ENCODE measurements at regions not wholly inside any gene's neighbourhood (a gene's known extent, or its start where the extent isn't known, plus 50 kb on each side); places are given as distances from the start of the nearest gene placed in this dataset.

DNA sequence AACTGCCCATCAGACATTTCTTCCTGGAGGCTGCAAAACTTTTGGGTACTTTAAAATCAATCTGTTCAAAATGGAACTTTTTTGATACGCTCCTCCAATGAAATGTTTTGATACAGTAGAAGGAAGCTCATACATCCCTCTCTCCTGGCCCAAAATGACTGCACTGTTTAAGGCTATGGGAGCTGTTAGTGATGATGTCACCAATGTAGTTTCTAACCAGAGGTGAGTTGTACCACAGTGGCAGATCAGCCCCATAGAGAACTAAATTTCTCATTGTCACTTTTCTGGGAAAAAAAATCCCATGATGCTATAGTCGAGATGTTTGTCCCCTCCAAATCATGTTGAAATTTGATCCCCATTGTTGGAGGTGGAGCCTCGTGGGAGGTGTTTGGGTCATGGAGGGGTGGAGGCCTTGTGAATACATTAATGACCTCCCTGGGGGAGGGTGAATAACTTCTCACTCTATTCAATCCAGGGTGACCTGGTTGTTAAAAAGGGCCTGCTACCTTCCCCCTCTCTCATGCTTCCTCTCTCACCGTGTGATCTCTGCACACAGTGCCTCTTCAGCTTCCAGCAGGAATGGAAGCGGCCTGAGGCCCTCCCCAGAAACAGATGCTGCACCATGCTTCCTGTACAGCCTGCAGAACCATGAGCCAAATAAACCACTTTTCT is 117.4 kb upstream of the NPAS2 start:
- no peaks in the 10 kb centered on the region for H3K36me3 Mint-ChIP-seq
- peaks cover 19% of the 10 kb centered on the region for H3K27me3 Mint-ChIP-seq
- H3K27ac Mint-ChIP-seq, result no peak overlapping the region
- TF ChIP-seq, protein P1, sequence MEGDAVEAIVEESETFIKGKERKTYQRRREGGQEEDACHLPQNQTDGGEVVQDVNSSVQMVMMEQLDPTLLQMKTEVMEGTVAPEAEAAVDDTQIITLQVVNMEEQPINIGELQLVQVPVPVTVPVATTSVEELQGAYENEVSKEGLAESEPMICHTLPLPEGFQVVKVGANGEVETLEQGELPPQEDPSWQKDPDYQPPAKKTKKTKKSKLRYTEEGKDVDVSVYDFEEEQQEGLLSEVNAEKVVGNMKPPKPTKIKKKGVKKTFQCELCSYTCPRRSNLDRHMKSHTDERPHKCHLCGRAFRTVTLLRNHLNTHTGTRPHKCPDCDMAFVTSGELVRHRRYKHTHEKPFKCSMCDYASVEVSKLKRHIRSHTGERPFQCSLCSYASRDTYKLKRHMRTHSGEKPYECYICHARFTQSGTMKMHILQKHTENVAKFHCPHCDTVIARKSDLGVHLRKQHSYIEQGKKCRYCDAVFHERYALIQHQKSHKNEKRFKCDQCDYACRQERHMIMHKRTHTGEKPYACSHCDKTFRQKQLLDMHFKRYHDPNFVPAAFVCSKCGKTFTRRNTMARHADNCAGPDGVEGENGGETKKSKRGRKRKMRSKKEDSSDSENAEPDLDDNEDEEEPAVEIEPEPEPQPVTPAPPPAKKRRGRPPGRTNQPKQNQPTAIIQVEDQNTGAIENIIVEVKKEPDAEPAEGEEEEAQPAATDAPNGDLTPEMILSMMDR (conservative IDR thresholded peaks at IDR 0.05), result no peak
- no peak overlapping the region for H3K4me3 Mint-ChIP-seq
- DNase-seq (ENCODE audit: extremely low spot score, unreplicated experiment), result no peak
- no peaks in the 10 kb centered on the region for H3K4me1 Mint-ChIP-seq (ENCODE audit: unreplicated experiment)
- peaks cover 6% of the 10 kb centered on the region for H3K9me3 Mint-ChIP-seq

DNA sequence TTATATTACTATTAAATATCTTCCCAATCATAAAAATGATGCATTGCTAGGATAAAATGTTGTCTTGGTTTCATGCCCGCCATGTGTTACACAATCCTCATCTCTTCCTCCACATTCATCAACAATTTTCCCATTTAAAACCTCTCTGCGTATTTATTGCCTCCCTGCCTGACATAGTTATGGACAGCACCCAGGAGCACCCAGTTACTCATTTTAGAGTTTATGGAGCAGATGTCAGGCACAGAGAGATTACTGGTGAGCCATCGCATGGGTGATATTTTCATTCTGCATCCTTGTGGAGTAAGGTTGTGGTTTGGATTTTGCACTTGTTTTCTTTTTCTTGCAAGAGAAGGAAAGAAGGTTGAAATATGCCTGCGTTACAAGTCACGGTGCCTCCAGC is 116.7 kb upstream of the NPAS2 start:
- H3K9me3 Mint-ChIP-seq, result peaks cover 6% of the 10 kb centered on the region
- peaks cover 19% of the 10 kb centered on the region for H3K27me3 Mint-ChIP-seq
- DNase-seq (ENCODE audit: extremely low spot score, unreplicated experiment), result no peak

DNA sequence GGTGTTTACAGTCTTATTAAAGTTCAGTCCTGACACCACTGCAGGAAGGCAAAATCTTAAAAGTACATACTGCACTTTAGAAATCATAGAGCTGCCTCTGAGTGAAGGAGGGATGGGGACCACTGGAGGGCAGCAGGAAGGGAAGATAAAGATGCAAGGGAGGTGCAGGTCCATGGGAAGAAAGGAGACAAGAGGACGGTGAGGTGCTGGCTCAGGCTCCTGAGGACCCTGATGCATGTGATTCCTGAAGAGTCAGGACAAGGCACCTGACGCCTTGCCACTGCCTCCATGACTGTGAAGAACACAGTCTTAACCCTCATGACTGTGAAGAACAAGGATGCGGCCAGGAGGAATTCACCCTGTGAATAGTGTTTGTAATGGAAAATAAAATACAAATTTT is 116.2 kb upstream of the NPAS2 start:
- Mint-ChIP-seq H3K4me1 (ENCODE audit: unreplicated experiment) (no peaks in the 10 kb centered on the region), H3K9me3 (peaks cover 6% of the 10 kb centered on the region), H3K27me3 (peaks cover 16% of the 10 kb centered on the region), H3K27ac (no peak overlapping the region), H3K4me3 (no peak overlapping the region), H3K36me3 (no peaks in the 10 kb centered on the region)
- TF ChIP-seq, protein P1 (conservative IDR thresholded peaks at IDR 0.05), result no peak
- DNase-seq (ENCODE audit: extremely low spot score, unreplicated experiment), result no peak

More for the DNA sequence above, 116.7 kb upstream of the NPAS2 start:
- Mint-ChIP-seq H3K4me3 (no peak overlapping the region), H3K27ac (no peak overlapping the region), H3K36me3 (no peaks in the 10 kb centered on the region), H3K4me1 (ENCODE audit: unreplicated experiment) (no peaks in the 10 kb centered on the region)
- TF ChIP-seq, protein P1 (conservative IDR thresholded peaks at IDR 0.05), result no peak

DNA sequence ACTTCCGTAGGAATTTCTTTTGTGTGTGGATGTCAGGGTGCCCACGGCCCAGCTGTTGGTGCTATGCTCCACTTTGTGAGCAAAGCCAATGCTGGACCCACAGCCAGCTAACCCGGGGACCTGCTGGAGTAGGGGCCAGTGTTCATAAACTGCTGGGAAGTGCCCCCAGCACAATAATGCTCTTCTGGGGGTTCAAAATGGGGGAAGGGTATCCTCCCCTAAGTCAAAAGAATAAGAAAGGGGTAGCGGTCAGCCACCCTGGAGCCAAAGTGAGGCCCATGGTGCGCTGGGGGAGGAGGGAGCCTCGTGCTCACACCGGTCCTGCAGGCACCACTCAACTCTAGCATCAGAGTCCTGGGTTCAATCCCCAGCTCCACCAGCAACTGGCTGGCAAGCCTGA is 115.8 kb upstream of the NPAS2 start:
- H3K4me1 Mint-ChIP-seq (ENCODE audit: unreplicated experiment), result no peaks in the 10 kb centered on the region
- peaks cover 6% of the 10 kb centered on the region for H3K9me3 Mint-ChIP-seq
- H3K4me3 Mint-ChIP-seq, result no peak overlapping the region
- H3K36me3 Mint-ChIP-seq, result no peaks in the 10 kb centered on the region
- TF ChIP-seq, protein P1 (conservative IDR thresholded peaks at IDR 0.05), result no peak
- peaks cover 16% of the 10 kb centered on the region for H3K27me3 Mint-ChIP-seq
- DNase-seq (ENCODE audit: extremely low spot score, unreplicated experiment), result no peak
- no peak overlapping the region for H3K27ac Mint-ChIP-seq

DNA sequence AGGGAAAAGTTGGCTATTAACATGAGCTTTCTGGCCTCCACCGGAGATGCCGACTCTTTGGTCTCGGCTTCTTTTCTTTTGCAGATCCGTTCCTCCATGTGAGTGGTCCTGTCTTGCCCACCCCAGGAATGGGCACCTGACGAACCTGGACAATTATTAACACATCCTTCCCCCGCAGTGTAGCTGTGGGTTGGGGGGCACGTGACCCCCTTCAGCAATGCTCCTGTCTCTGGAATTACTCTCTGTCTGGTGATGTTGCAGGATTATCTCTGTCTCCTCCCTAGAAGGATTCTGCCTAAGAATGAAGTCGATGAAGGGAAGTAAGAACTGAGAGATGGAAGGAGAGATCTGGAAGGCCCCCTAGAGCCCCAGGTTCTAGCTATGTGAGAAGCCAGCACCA is 115.2 kb upstream of the NPAS2 start:
- TF ChIP-seq, protein P1 (conservative IDR thresholded peaks at IDR 0.05), result no peak
- H3K27me3 Mint-ChIP-seq, result peaks cover 16% of the 10 kb centered on the region
- no peaks in the 10 kb centered on the region for H3K4me1 Mint-ChIP-seq (ENCODE audit: unreplicated experiment)
- no peak for DNase-seq (ENCODE audit: extremely low spot score, unreplicated experiment)
- no peak overlapping the region for H3K27ac Mint-ChIP-seq
- peaks cover 6% of the 10 kb centered on the region for H3K9me3 Mint-ChIP-seq
- H3K4me3 Mint-ChIP-seq, result no peak overlapping the region
- no peaks in the 10 kb centered on the region for H3K36me3 Mint-ChIP-seq
